Esophagus muscularis mucosa (tissue), 4 donors: ENCODE measurements at regions not wholly inside any gene's neighbourhood (a gene's known extent, or its start where the extent isn't known, plus 50 kb on each side); places are given as distances from the start of the nearest gene placed in this dataset.

Source experiments
- DNase-seq: peaks from one replicate; pipeline ENCODE4 v3.0.0-alpha.2; 2017; ENCODE audit errors: extremely low spot score
- H3K27ac ChIP-seq, 4 donors: fragments of 200-600 bp; sonication (generic); replicated peaks in 1 of 4; 1 replicate in 3 of 4; 2 replicates in 1 of 4; pipeline ENCODE4 v1.5.1; 2016 to 2019; ENCODE audit warnings: mild to moderate bottlenecking in 1 of 4
- H3K27me3 ChIP-seq, 4 donors: fragments of 200-600 bp; sonication (generic); one replicate each; pipeline versions ENCODE4 v1.5.1 to v1.6.0; 2016 to 2019
- H3K36me3 ChIP-seq, 4 donors: fragments of 200-600 bp; sonication (generic); one replicate each; pipeline ENCODE4 v1.5.1; 2016 to 2019
- H3K4me1 ChIP-seq, 4 donors: fragments of 200-600 bp; sonication (generic); one replicate each; pipeline ENCODE4 v1.5.1; 2016 to 2019
- H3K4me3 ChIP-seq, 4 donors: fragments of 200-600 bp; sonication (generic); 1 replicate in 2 of 4; 2 replicates in 2 of 4; pipeline ENCODE4 v1.5.1; 2016 to 2019; ENCODE audit warnings: mild to moderate bottlenecking in 4 of 4, moderate library complexity in 1 of 4
- H3K9me3 ChIP-seq, 4 donors: fragments of 200-600 bp; sonication (generic); 1 replicate in 3 of 4; 2 replicates in 1 of 4; pipeline ENCODE4 v1.5.1; 2016 to 2019
- CTCF ChIP-seq, 3 experiments: fragments of 200-600 bp in 2 of 3; fragments of 450-650 bp in 1 of 3; sonication (generic) in 2 of 3; IDR thresholded peaks; one replicate each; pipeline ENCODE4 v1.5.1; 2017 to 2019; ENCODE audit warnings: antibody characterized with exemption in 3 of 3, mild to moderate bottlenecking in 2 of 3, moderate library complexity in 1 of 3
- EP300 ChIP-seq: sonication (generic); formaldehyde crosslinking; IDR thresholded peaks from one replicate; pipeline ENCODE4 v1.6.1; 2017; ENCODE audit warnings: antibody characterized with exemption
- POLR2A ChIP-seq: fragments of 450-650 bp; IDR thresholded peaks from one replicate; pipeline ENCODE4 v1.6.1; 2017; ENCODE audit warnings: antibody characterized with exemption, moderate library complexity, mild to moderate bottlenecking, low read depth
- POLR2AphosphoS5 ChIP-seq, 2 donors: sonication (generic); formaldehyde crosslinking; IDR thresholded peaks; one replicate each; pipeline ENCODE4 v1.6.1; 2017; ENCODE audit warnings: antibody characterized with exemption in 2 of 2
- WGBS: methylation state at CpG from one replicate; pipeline ENCODE4 v1.1.5; 2018; 5-methylcytosine and 5-hydroxymethylcytosine counted together
- intact Hi-C: fragments of 100-400 bp; cut with DNase I; formaldehyde crosslinking; loops from one replicate; pipeline ENCODE4 v1.15.1; 2023

GRCh38 chr2:182625814-182626213 lies 90.2 kb upstream of the DNAJC10 start:
- intact Hi-C loops, result no loop called here
- Histone ChIP-seq H3K36me3 (no peaks in the 10 kb centered on the region), H3K27me3 (no peaks in the 10 kb centered on the region), H3K27ac (no peak overlapping the region), H3K4me3 (no peak overlapping the region), H3K9me3 (no peaks in the 10 kb centered on the region), H3K4me1 (peaks cover 0 to 18% (median 13%) of the 10 kb centered on the region in 4 donors)
- WGBS, result 90% methylated on average over 1 of the region's 1 CpG
- no peak for TF ChIP-seq POLR2AphosphoS5 (IDR thresholded peaks at IDR 0.05)
- TF ChIP-seq CTCF (IDR thresholded peaks at IDR 0.05), result no peak
- TF ChIP-seq POLR2A, result no peak
- TF ChIP-seq EP300, result no peak
- no peak for DNase-seq

GRCh38 chr2:182628916-182629315 lies 87.1 kb upstream of the DNAJC10 start:
- no peaks in the 10 kb centered on the region for H3K27me3 ChIP-seq
- no peaks in the 10 kb centered on the region for H3K36me3 ChIP-seq
- no peak for TF ChIP-seq POLR2A
- TF ChIP-seq CTCF (IDR thresholded peaks at IDR 0.05), result no peak
- no peak for TF ChIP-seq POLR2AphosphoS5 (IDR thresholded peaks at IDR 0.05)
- no peak for TF ChIP-seq EP300
- no peak overlapping the region for H3K4me3 ChIP-seq
- no peak for DNase-seq
- intact Hi-C loops, result no loop called here
- no peak overlapping the region for H3K27ac ChIP-seq
- no peaks in the 10 kb centered on the region for H3K9me3 ChIP-seq
- H3K4me1 ChIP-seq, result no peaks in the 10 kb centered on the region
- 76% methylated on average over 3 of the region's 3 CpGs for WGBS

GRCh38 chr2:182630207-182630606 lies 85.8 kb upstream of the DNAJC10 start:
- DNase-seq, result no peak
- Histone ChIP-seq H3K4me3 (no peak overlapping the region), H3K9me3 (no peaks in the 10 kb centered on the region), H3K27me3 (no peaks in the 10 kb centered on the region), H3K4me1 (no peaks in the 10 kb centered on the region), H3K36me3 (no peaks in the 10 kb centered on the region), H3K27ac (no peak overlapping the region)
- intact Hi-C loops, result no loop called here
- TF ChIP-seq POLR2A, result no peak
- TF ChIP-seq EP300, result no peak
- no peak for TF ChIP-seq CTCF (IDR thresholded peaks at IDR 0.05)
- TF ChIP-seq POLR2AphosphoS5 (IDR thresholded peaks at IDR 0.05), result no peak
- 100% methylated on average over 1 of the region's 1 CpG for WGBS

GRCh38 chr2:182631299-182631698 lies 84.8 kb upstream of the DNAJC10 start:
- H3K36me3 ChIP-seq, result no peaks in the 10 kb centered on the region
- 87% methylated on average over 3 of the region's 3 CpGs for WGBS
- intact Hi-C loops, result no loop called here
- H3K27me3 ChIP-seq, result no peaks in the 10 kb centered on the region
- no peaks in the 10 kb centered on the region for H3K4me1 ChIP-seq
- no peak overlapping the region for H3K27ac ChIP-seq
- no peaks in the 10 kb centered on the region for H3K9me3 ChIP-seq
- no peak overlapping the region for H3K4me3 ChIP-seq
- DNase-seq, result no peak
- TF ChIP-seq POLR2A, result no peak
- TF ChIP-seq CTCF (IDR thresholded peaks at IDR 0.05), result no peak
- no peak for TF ChIP-seq POLR2AphosphoS5 (IDR thresholded peaks at IDR 0.05)
- TF ChIP-seq EP300, result no peak

- Histone ChIP-seq H3K4me1 (no peaks in the 10 kb centered on the region), H3K27me3 (no peaks in the 10 kb centered on the region), H3K27ac (no peak overlapping the region), H3K9me3 (no peaks in the 10 kb centered on the region), H3K36me3 (no peaks in the 10 kb centered on the region), H3K4me3 (no peak overlapping the region)
- TF ChIP-seq POLR2A, result no peak
- TF ChIP-seq EP300, result no peak
- no peak for TF ChIP-seq CTCF (IDR thresholded peaks at IDR 0.05)
- no peak for TF ChIP-seq POLR2AphosphoS5 (IDR thresholded peaks at IDR 0.05)
- intact Hi-C loops, result no loop called here
- DNase-seq, result no peak
- 84% methylated on average over 3 of the region's 3 CpGs for WGBS
Measured at GRCh38 chr2:182634386-182634785, 81.7 kb upstream of the DNAJC10 start.
